ENCODE measurements at regions not wholly inside any gene's neighbourhood (a gene's known extent, or its start where the extent isn't known, plus 50 kb on each side); places are given as distances from the start of the nearest gene placed in this dataset.

DNA sequence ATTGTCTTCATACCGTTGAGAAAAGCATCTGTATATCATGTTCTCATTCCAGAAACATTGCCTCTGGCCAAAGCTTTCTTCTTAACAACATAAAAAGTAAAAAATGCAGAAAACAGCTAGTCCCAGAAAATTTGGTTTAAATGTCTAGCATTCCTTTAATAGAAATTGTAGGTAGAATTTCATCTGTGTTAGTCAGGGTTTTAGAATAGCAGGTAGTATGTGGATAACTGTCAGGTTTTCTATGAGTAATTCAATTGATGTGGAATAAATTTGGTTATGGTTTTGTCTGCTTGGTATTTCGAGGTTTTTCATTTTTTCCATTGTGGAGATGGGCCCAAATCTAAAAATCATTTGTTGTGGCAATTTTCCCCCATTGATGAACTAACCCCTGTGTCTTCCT, 616.7 kb downstream of the KCNJ2 start (continued):
- TF ChIP-seq, protein P1, sequence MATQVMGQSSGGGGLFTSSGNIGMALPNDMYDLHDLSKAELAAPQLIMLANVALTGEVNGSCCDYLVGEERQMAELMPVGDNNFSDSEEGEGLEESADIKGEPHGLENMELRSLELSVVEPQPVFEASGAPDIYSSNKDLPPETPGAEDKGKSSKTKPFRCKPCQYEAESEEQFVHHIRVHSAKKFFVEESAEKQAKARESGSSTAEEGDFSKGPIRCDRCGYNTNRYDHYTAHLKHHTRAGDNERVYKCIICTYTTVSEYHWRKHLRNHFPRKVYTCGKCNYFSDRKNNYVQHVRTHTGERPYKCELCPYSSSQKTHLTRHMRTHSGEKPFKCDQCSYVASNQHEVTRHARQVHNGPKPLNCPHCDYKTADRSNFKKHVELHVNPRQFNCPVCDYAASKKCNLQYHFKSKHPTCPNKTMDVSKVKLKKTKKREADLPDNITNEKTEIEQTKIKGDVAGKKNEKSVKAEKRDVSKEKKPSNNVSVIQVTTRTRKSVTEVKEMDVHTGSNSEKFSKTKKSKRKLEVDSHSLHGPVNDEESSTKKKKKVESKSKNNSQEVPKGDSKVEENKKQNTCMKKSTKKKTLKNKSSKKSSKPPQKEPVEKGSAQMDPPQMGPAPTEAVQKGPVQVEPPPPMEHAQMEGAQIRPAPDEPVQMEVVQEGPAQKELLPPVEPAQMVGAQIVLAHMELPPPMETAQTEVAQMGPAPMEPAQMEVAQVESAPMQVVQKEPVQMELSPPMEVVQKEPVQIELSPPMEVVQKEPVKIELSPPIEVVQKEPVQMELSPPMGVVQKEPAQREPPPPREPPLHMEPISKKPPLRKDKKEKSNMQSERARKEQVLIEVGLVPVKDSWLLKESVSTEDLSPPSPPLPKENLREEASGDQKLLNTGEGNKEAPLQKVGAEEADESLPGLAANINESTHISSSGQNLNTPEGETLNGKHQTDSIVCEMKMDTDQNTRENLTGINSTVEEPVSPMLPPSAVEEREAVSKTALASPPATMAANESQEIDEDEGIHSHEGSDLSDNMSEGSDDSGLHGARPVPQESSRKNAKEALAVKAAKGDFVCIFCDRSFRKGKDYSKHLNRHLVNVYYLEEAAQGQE (IDR thresholded peaks at IDR 0.05; ENCODE audit: unreplicated experiment): no peak
- TF ChIP-seq CREB1 (CRISPR knock-in tag; IDR thresholded peaks at IDR 0.05; ENCODE audit: low read depth): no peak
- TF ChIP-seq ZNF331 (CRISPR knock-in tag; IDR thresholded peaks at IDR 0.05; ENCODE audit: low read depth): no peak
- no peak for TF ChIP-seq POLR2AphosphoS5 (IDR thresholded peaks at IDR 0.05; ENCODE audit: low read depth)
- no peak for TF ChIP-seq JUNB (IDR thresholded peaks at IDR 0.05; ENCODE audit: unreplicated experiment)
- no peak for TF ChIP-seq ZNF114 (CRISPR knock-in tag; IDR thresholded peaks at IDR 0.05)
- no peak for TF ChIP-seq STAT1 (IDR thresholded peaks at IDR 0.05; ENCODE audit: unreplicated experiment)
- no peak for TF ChIP-seq EZH2phosphoT487 (IDR thresholded peaks at IDR 0.05; ENCODE audit: unreplicated experiment)
- no peak for TF ChIP-seq EZH2 (IDR thresholded peaks at IDR 0.05; ENCODE audit: low read depth, unreplicated experiment)

DNA sequence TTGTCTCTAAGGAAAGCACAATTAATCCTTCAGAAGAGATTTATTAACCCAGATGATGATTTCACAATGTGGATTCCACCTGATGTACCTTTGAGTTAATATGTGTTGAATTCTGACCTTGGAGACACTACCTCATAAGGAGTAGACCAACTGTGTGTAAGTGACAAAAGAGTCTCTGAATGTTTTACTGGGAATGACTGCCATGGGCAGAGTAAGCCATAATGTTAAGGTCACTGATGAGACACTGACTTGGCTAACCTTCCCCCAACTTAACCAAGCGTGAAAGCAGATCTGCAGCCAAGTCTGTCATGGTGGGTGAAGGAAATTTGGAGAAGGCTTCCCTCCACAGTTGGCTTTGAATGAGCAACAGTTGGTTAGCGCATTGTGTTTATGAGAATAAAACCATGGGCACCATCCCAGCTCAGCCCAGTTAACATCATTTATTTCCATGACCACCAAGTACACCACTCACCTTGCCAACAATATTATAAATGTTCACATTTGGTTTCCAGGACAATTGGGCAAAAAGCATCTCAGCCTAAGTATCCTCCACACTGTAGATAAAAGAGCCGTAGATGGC, 618.5 kb downstream of the KCNJ2 start:
- no peak overlapping the region for H2AFZ ChIP-seq
- H3K27me3 ChIP-seq (ENCODE audit: insufficient read depth): no peaks in the 10 kb centered on the region
- ATAC-seq (no peak), DNase-seq (ENCODE audit: low spot score) (no peak)
- Mint-ChIP-seq H3K36me3 (ENCODE audit: low read depth) (no peaks in the 10 kb centered on the region; the same call in 2 of the 3 replicates), H3K27ac (no peak overlapping the region), H3K4me3 (no peak overlapping the region), H3K9me3 (peaks cover 4% of the 10 kb centered on the region; the same call in 1 of the 3 replicates), H3K4me1 (peaks cover 6% of the 10 kb centered on the region; the same call in 2 of the 3 replicates), H3K27me3 (ENCODE audit: insufficient read depth, low read depth, poor library complexity) (no peaks in the 10 kb centered on the region)
- H3K79me2 ChIP-seq (replicated peaks; ENCODE audit: insufficient read depth): no peaks in the 10 kb centered on the region
- H3K4me1 ChIP-seq (ENCODE audit: insufficient read depth): no peaks in the 10 kb centered on the region
- no peak overlapping the region for H3K4me3 ChIP-seq
- H3F3A ChIP-seq (replicated peaks; ENCODE audit: low read depth): no peaks in the 10 kb centered on the region
- H3K27ac ChIP-seq (ENCODE audit: low read depth): no peak overlapping the region
- H3K4me2 ChIP-seq: no peak overlapping the region
- H4K20me1 ChIP-seq (replicated peaks; ENCODE audit: insufficient read depth): no peaks in the 10 kb centered on the region
- no peak for TF ChIP-seq STAT1 (IDR thresholded peaks at IDR 0.05; ENCODE audit: unreplicated experiment)
- no peak for TF ChIP-seq EZH2phosphoT487 (IDR thresholded peaks at IDR 0.05; ENCODE audit: unreplicated experiment)
- TF ChIP-seq CREB1 (CRISPR knock-in tag; IDR thresholded peaks at IDR 0.05; ENCODE audit: low read depth): no peak
- TF ChIP-seq, protein P1 (IDR thresholded peaks at IDR 0.05; ENCODE audit: unreplicated experiment): no peak
- TF ChIP-seq, protein P2, sequence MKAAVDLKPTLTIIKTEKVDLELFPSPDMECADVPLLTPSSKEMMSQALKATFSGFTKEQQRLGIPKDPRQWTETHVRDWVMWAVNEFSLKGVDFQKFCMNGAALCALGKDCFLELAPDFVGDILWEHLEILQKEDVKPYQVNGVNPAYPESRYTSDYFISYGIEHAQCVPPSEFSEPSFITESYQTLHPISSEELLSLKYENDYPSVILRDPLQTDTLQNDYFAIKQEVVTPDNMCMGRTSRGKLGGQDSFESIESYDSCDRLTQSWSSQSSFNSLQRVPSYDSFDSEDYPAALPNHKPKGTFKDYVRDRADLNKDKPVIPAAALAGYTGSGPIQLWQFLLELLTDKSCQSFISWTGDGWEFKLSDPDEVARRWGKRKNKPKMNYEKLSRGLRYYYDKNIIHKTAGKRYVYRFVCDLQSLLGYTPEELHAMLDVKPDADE (IDR thresholded peaks at IDR 0.05): no peak
- no peak for TF ChIP-seq ZNF331 (CRISPR knock-in tag; IDR thresholded peaks at IDR 0.05; ENCODE audit: low read depth)
- no peak for TF ChIP-seq EZH2 (IDR thresholded peaks at IDR 0.05; ENCODE audit: low read depth, unreplicated experiment)
- TF ChIP-seq ZNF114 (CRISPR knock-in tag; IDR thresholded peaks at IDR 0.05): no peak
- TF ChIP-seq, protein P3, sequence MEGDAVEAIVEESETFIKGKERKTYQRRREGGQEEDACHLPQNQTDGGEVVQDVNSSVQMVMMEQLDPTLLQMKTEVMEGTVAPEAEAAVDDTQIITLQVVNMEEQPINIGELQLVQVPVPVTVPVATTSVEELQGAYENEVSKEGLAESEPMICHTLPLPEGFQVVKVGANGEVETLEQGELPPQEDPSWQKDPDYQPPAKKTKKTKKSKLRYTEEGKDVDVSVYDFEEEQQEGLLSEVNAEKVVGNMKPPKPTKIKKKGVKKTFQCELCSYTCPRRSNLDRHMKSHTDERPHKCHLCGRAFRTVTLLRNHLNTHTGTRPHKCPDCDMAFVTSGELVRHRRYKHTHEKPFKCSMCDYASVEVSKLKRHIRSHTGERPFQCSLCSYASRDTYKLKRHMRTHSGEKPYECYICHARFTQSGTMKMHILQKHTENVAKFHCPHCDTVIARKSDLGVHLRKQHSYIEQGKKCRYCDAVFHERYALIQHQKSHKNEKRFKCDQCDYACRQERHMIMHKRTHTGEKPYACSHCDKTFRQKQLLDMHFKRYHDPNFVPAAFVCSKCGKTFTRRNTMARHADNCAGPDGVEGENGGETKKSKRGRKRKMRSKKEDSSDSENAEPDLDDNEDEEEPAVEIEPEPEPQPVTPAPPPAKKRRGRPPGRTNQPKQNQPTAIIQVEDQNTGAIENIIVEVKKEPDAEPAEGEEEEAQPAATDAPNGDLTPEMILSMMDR (conservative IDR thresholded peaks at IDR 0.05; ENCODE audit: low read depth in 2 of 2): no peak
- no peak for TF ChIP-seq NANOG (IDR thresholded peaks at IDR 0.05; ENCODE audit: borderline replicate concordance)
- no peak for TF ChIP-seq JUNB (IDR thresholded peaks at IDR 0.05; ENCODE audit: unreplicated experiment)
- H3K9me2 ChIP-seq (ENCODE audit: insufficient read depth): peaks cover 12% of the 10 kb centered on the region; the same call in 1 of the 2 replicates
- H3K36me3 ChIP-seq (ENCODE audit: insufficient read depth): no peaks in the 10 kb centered on the region

Data from GM23338 (cell line).